ENCODE measurements at regions not wholly inside any gene's neighbourhood (a gene's known extent, or its start where the extent isn't known, plus 50 kb on each side); places are given as distances from the start of the nearest gene placed in this dataset.

- intact Hi-C loops (cut with DNase I) = no loop called here
- Histone ChIP-seq H3K4me3 (ENCODE audit: low read length in 3 of 3) (no peak overlapping the region), H3K36me3 (ENCODE audit: control insufficient read depth in 2 of 3, insufficient read depth in 3 of 3, low read length in 3 of 3) (no peaks in the 10 kb centered on the region), H3K9ac (ENCODE audit: low read length in 3 of 3) (no peak overlapping the region), H3K27ac (ENCODE audit: low read depth in 2 of 2, low read length in 2 of 2) (no peak overlapping the region), H3K4me1 (ENCODE audit: control insufficient read depth in 2 of 3, insufficient read depth in 2 of 3, low read depth in 1 of 3, low read length in 3 of 3) (peaks cover 0 to 12% (median 7%) of the 10 kb centered on the region in 3 donors), H3K27me3 (ENCODE audit: control insufficient read depth, insufficient read depth, low read length) (no peaks in the 10 kb centered on the region), H3K9me3 (ENCODE audit: control insufficient read depth in 2 of 3, insufficient read depth in 1 of 3, low read length in 3 of 3) (no peaks in the 10 kb centered on the region)
- FAIRE-seq = no peak
- DNase-seq = peak in 1 of 5 donors; percentile 50
- TF ChIP-seq CTCF (IDR thresholded peaks at IDR 0.05; ENCODE audit: borderline replicate concordance, extremely low read depth, insufficient read depth) = no peak
These were observed 132.1 kb downstream of the PALM2AKAP2 start for GRCh38 chr9:109912082-109912582.

DNA sequence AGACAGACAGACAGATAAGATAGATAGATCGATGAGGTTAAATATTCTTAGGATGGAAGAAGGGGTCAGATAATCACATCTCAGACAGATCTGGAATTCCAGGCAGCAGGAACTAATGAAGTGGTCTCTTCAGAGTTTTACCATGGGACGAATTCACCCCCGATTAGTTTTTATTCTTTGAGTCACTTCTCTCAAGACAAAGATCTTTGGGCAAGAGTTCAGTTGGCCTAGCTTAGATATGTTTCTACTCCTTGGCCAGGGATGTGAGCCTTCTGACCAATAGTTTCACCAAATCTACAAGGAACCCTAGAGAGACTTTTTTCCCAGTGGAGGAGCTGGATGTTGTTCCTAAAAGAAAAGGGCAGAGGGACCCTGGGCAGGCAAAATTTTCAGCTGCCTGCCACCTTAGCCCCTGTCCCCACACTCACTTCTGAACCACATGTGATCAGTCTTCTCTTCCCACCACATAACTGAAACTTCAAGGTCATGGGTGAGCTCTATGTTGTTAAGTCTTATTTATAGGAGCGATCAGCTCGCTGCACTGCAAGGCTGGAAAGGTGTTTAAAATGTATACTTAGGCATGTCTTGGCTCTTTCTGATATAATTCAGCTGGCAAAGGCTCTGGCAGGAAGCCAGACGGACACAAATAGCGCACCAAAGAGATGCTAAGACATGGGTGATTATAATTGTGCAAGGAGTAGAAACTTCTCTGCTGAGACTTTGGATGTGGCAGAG is 132.9 kb downstream of the PALM2AKAP2 start:
- Histone ChIP-seq H3K27me3 (ENCODE audit: control insufficient read depth, insufficient read depth, low read length) (no peaks in the 10 kb centered on the region), H3K9ac (ENCODE audit: low read length in 3 of 3) (no peak overlapping the region), H3K4me3 (ENCODE audit: low read length in 3 of 3) (no peak overlapping the region), H3K27ac (ENCODE audit: low read depth in 2 of 2, low read length in 2 of 2) (peak overlapping the region; percentile 5 to 17), H3K4me1 (ENCODE audit: control insufficient read depth in 2 of 3, insufficient read depth in 2 of 3, low read depth in 1 of 3, low read length in 3 of 3) (peaks cover 1 to 12% (median 6%) of the 10 kb centered on the region in 3 donors), H3K9me3 (ENCODE audit: control insufficient read depth in 2 of 3, insufficient read depth in 1 of 3, low read length in 3 of 3) (no peaks in the 10 kb centered on the region), H3K36me3 (ENCODE audit: control insufficient read depth in 2 of 3, insufficient read depth in 3 of 3, low read length in 3 of 3) (no peaks in the 10 kb centered on the region)
- intact Hi-C loops (cut with DNase I) = no loop called here
- no peak for FAIRE-seq
- TF ChIP-seq CTCF (IDR thresholded peaks at IDR 0.05; ENCODE audit: borderline replicate concordance, extremely low read depth, insufficient read depth) = no peak
- DNase-seq = peak in 3 of 5 donors; percentile 45 to 65 (median 56)

DNA sequence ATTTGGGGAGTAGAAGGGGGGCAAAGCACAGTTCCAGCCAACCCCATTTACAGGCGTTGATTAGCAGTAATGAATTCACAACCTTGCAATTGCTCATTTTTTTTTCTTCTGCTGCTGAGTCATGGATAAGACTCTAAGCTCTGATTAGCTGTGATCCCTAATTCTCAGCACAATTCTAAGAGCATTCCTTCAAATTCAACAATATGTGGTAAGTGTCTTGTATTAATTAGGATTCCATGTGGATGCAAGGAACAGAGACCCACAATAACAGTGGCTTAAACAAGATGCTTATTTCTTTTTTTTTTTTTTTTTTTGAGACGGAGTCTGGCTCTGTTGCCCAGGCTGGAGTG is 133.4 kb downstream of the PALM2AKAP2 start:
- H3K4me3 ChIP-seq (ENCODE audit: low read length in 3 of 3) = no peak overlapping the region
- no peak overlapping the region for H3K9ac ChIP-seq (ENCODE audit: low read length in 3 of 3)
- no peak for TF ChIP-seq CTCF (IDR thresholded peaks at IDR 0.05; ENCODE audit: borderline replicate concordance, extremely low read depth, insufficient read depth)
- FAIRE-seq = no peak
- no peaks in the 10 kb centered on the region for H3K9me3 ChIP-seq (ENCODE audit: control insufficient read depth in 2 of 3, insufficient read depth in 1 of 3, low read length in 3 of 3)
- H3K27me3 ChIP-seq (ENCODE audit: control insufficient read depth, insufficient read depth, low read length) = no peaks in the 10 kb centered on the region
- H3K36me3 ChIP-seq (ENCODE audit: control insufficient read depth in 2 of 3, insufficient read depth in 3 of 3, low read length in 3 of 3) = no peaks in the 10 kb centered on the region
- no peak for DNase-seq
- intact Hi-C loops (cut with DNase I) = no loop called here
- H3K4me1 ChIP-seq (ENCODE audit: control insufficient read depth in 2 of 3, insufficient read depth in 2 of 3, low read depth in 1 of 3, low read length in 3 of 3) = peaks cover 6 to 17% (median 7%) of the 10 kb centered on the region in 3 donors
- H3K27ac ChIP-seq (ENCODE audit: low read depth in 2 of 2, low read length in 2 of 2) = no peak overlapping the region

Measured in kidney (tissue), 13 donors.